ENCODE measurements at regions not wholly inside any gene's neighbourhood (a gene's known extent, or its start where the extent isn't known, plus 50 kb on each side); places are given as distances from the start of the nearest gene placed in this dataset.

DNA sequence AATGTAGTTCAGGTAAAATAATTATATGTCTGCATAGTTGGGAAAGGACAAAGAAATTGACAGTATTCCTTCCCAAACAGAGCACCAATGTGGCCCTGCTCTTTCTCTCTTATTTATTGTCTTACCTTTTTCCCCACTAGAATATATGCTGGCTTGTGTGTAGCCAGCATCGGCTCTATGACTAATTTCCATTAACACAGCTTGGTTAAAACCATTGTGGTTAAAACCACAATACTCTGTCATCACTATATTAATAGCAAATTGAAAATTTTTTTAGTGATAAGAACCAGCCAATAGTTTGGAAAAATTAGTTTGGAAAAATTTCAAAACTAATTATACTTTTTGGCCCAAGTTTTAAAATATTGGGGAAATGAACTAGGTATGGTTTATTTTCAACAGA is 535.1 kb downstream of the UTRN start:
- TF ChIP-seq POLR2A (IDR thresholded peaks at IDR 0.05) = no peak
- TF ChIP-seq, protein P1, sequence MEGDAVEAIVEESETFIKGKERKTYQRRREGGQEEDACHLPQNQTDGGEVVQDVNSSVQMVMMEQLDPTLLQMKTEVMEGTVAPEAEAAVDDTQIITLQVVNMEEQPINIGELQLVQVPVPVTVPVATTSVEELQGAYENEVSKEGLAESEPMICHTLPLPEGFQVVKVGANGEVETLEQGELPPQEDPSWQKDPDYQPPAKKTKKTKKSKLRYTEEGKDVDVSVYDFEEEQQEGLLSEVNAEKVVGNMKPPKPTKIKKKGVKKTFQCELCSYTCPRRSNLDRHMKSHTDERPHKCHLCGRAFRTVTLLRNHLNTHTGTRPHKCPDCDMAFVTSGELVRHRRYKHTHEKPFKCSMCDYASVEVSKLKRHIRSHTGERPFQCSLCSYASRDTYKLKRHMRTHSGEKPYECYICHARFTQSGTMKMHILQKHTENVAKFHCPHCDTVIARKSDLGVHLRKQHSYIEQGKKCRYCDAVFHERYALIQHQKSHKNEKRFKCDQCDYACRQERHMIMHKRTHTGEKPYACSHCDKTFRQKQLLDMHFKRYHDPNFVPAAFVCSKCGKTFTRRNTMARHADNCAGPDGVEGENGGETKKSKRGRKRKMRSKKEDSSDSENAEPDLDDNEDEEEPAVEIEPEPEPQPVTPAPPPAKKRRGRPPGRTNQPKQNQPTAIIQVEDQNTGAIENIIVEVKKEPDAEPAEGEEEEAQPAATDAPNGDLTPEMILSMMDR (IDR thresholded peaks at IDR 0.05) = no peak
